Coronary artery (tissue), 2 donors: ENCODE measurements at regions not wholly inside any gene's neighbourhood (a gene's known extent, or its start where the extent isn't known, plus 50 kb on each side); places are given as distances from the start of the nearest gene placed in this dataset.

Source experiments
- DNase-seq: peaks from one replicate; pipeline ENCODE4 v3.0.0-alpha.2; 2017; ENCODE audit warnings: low spot score
- H3K27ac ChIP-seq, 2 donors: fragments of 200-600 bp; sonication (generic); one replicate each; pipeline ENCODE4 v1.5.1; 2016 to 2019
- H3K4me3 ChIP-seq: fragments of 200-600 bp; sonication (generic); 2 replicates; pipeline ENCODE4 v1.5.1; 2016; ENCODE audit warnings: mild to moderate bottlenecking, moderate library complexity
- CTCF ChIP-seq: fragments of 200-600 bp; sonication (generic); IDR thresholded peaks from one replicate; pipeline ENCODE4 v1.5.1; 2019; ENCODE audit warnings: antibody characterized with exemption

DNA sequence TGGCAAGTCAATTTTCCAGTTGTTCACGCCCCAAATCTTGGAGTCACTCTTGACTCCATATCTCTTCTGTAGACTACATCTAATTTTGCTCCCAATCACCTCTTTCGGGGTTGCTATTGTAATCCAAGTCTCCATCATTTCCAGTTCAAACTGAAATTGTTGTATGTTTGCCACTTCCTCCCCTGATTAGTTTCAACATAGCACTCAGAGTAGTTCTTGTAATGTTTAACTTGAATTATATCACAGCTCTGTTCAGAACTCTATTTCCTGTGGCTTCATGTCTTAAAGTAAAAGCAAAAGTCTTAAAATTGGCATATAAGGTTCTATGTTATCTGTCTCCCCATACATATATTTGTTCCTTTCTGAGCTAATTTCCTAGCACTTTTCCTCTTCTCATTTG is 348.5 kb upstream of the RIOK2 start:
- no peak for DNase-seq
- no peak for TF ChIP-seq CTCF

DNA sequence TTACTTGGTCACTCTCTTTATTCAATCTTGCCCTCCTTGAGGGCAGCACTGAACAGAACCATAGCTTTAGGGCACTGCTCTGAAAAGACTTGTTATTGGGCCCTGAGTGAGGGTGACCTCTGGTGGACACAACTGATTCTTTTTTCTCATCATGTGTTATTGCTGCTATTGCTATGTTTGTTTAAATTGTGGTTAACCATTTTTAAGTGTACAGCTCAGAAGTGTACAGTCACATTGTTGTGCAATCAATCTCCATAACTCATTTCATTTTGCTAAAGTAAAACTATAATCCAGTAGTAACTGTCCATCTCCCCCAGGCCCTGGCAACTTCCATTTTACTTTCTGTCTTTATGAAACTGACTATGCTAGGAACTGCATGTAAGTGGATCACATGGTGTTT is 351.1 kb upstream of the RIOK2 start:
- no peak for TF ChIP-seq CTCF
- H3K4me3 ChIP-seq = no peak overlapping the region
- no peak overlapping the region for H3K27ac ChIP-seq
- no peak for DNase-seq

More for the DNA sequence above, 348.5 kb upstream of the RIOK2 start:
- Histone ChIP-seq H3K27ac (no peak overlapping the region), H3K4me3 (no peak overlapping the region)

DNA sequence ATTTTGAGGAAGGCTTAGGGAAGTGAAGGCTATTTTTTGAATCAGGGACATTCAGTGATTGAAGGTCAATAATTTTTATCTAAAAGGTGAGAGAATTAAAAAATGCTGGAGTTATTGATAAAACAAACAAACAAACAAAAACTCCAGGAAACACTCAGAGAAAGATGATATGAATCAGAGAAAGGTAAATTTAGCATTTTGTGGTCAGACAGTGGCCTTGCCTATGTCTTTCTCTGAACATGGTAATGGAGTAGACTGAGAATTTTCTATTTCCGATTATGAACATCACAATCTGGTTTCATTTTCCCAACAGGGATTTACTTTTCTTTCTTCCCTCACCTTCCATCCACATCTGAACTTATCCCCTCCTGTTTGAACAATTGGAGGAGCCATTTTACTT is 353.6 kb upstream of the RIOK2 start:
- no peak for DNase-seq
- no peak for TF ChIP-seq CTCF
- Histone ChIP-seq H3K4me3 (no peak overlapping the region), H3K27ac (no peak overlapping the region)

GRCh38 chr5:97538912-97539311 is 355.9 kb upstream of the RIOK2 start:
- Histone ChIP-seq H3K4me3 (no peak overlapping the region), H3K27ac (no peak overlapping the region)
- TF ChIP-seq CTCF = no peak
- DNase-seq = no peak

DNA sequence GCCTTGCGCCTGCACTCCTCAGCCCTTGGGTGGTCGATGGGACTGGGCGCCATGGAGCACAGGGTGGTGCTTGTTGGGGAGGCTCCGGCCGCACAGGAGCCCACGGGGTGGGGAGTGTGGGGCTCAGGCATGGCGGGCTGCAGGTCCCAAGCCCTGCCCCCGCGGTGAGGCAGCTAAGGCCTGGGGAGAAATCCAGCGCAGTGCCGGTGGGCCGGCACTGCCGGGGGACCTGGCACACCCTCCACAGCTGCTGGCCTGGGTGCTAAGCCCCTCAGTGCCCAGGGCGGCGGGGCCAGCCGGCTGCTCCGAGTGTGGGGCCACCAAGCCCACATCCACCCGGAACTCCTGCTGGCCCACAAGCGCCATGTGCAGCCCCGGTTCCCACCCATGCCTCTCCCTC is 358.8 kb upstream of the RIOK2 start:
- DNase-seq = no peak
- Histone ChIP-seq H3K4me3 (no peak overlapping the region), H3K27ac (no peak overlapping the region)
- TF ChIP-seq CTCF = no peak

GRCh38 chr5:97542469-97542868 is 359.4 kb upstream of the RIOK2 start:
- no peak for TF ChIP-seq CTCF
- Histone ChIP-seq H3K27ac (no peak overlapping the region), H3K4me3 (no peak overlapping the region)
- no peak for DNase-seq

DNA sequence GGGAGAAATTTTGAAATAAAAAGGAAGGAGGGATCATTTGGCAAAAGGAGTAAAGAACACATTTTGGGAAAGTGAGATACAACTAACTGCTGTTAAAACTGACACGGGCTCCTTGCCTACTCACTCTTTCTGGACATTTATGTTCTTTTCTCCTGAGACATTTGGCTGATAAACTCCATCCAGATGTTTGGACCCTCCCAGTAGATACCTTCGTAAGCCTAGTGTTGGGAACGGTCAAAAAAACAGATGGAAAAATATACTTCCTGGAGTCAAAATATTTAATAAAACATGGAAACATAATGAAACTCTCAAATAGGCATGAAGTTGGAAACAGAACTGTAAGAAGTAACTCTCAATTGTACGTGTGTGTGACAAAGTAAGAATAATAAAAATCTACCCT is 360.1 kb upstream of the RIOK2 start:
- TF ChIP-seq CTCF = no peak
- no peak for DNase-seq
- no peak overlapping the region for H3K4me3 ChIP-seq
- no peak overlapping the region for H3K27ac ChIP-seq
